PC-9 (cell line): ENCODE measurements at regions not wholly inside any gene's neighbourhood (a gene's known extent, or its start where the extent isn't known, plus 50 kb on each side); places are given as distances from the start of the nearest gene placed in this dataset.

Source experiments
- BruUV-seq: library from RNA; stranded (reverse); fragments of 400-500 nt; replicated peaks from 2 replicates; lab custom pipeline; 2021; lab: Mats Ljungman, UMichigan
- CTCF ChIA-PET: fragments of 300-600 bp; sonication (Branson Sonifier 250); formaldehyde crosslinking; loops from one replicate; lab custom pipeline; 2022; ENCODE audit warnings: antibody characterized with exemption; lab: Charles Lee
- POLR2A ChIA-PET: fragments of 300-600 bp; sonication (Branson Sonifier 250); formaldehyde crosslinking; loops from one replicate; lab custom pipeline; 2022; ENCODE audit warnings: antibody characterized with exemption; ENCODE audit not compliant: unreplicated experiment; lab: Charles Lee
- DNase-seq, 2 experiments: peaks; one replicate each; pipeline versions ENCODE4 v3.0.0 to v3.0.0-alpha.2; 2015 to 2022; ENCODE audit warnings: mixed read lengths in 1 of 2
- H2AFZ ChIP-seq: fragments of 200-600 bp; sonication (generic); 2 replicates; pipeline ENCODE4 v1.8.1; 2017; ENCODE audit warnings: antibody characterized with exemption
- H3F3A ChIP-seq: fragments of 200-600 bp; sonication (generic); 2 replicates; pipeline ENCODE4 v1.8.1; 2017; ENCODE audit warnings: antibody characterized with exemption, mild to moderate bottlenecking, low read depth; ENCODE audit not compliant: insufficient read depth
- H3K27ac ChIP-seq: fragments of 200-600 bp; sonication (generic); 2 replicates; pipeline ENCODE4 v1.6.1; 2016; ENCODE audit warnings: mixed run types
- H3K27me3 ChIP-seq: fragments of 200-600 bp; sonication (generic); 2 replicates; pipeline ENCODE4 v1.6.1; 2016; ENCODE audit warnings: low read depth, mixed run types; ENCODE audit not compliant: insufficient read depth
- H3K36me3 ChIP-seq: fragments of 200-600 bp; sonication (generic); 2 replicates; pipeline ENCODE4 v1.6.1; 2016; ENCODE audit warnings: low read depth, mixed run types
- H3K4me1 ChIP-seq: fragments of 200-600 bp; sonication (generic); replicated peaks from 2 replicates; pipeline ENCODE4 v1.6.1; 2016; ENCODE audit warnings: mixed run types; ENCODE audit not compliant: insufficient read depth
- H3K4me2 ChIP-seq: fragments of 200-600 bp; sonication (generic); 2 replicates; pipeline ENCODE4 v1.6.1; 2017; ENCODE audit warnings: mixed run types
- H3K4me3 ChIP-seq: fragments of 200-600 bp; sonication (generic); 2 replicates; pipeline ENCODE4 v1.6.1; 2016; ENCODE audit warnings: mixed run types
- H3K79me2 ChIP-seq: fragments of 200-600 bp; sonication (generic); 2 replicates; pipeline ENCODE4 v1.6.1; 2017; ENCODE audit warnings: low read depth, mixed run types
- H3K9me2 ChIP-seq: fragments of 200-600 bp; sonication (generic); 2 replicates; pipeline ENCODE4 v1.8.1; 2017; ENCODE audit warnings: mild to moderate bottlenecking; ENCODE audit not compliant: insufficient read depth
- H3K9me3 ChIP-seq: fragments of 200-600 bp; sonication (generic); 2 replicates; pipeline ENCODE4 v1.8.1; 2016; ENCODE audit warnings: low read depth; ENCODE audit not compliant: insufficient read depth
- H4K20me1 ChIP-seq: fragments of 200-600 bp; sonication (generic); 2 replicates; pipeline ENCODE4 v1.8.1; 2017; ENCODE audit not compliant: insufficient read depth
- CTCF ChIP-seq: fragments of 200-600 bp; sonication (generic); conservative IDR thresholded peaks from 2 replicates; pipeline ENCODE4 v1.6.1; 2017; ENCODE audit warnings: mixed run types, antibody characterized with exemption, mild to moderate bottlenecking, moderate library complexity
- EZH2 ChIP-seq: fragments of 200-600 bp; sonication (generic); IDR thresholded peaks from 2 replicates; pipeline ENCODE4 v1.8.0; 2017; ENCODE audit warnings: antibody characterized with exemption, low read depth
- intact Hi-C: fragments of 100-400 bp; cut with micrococcal nuclease; formaldehyde crosslinking; loops from one replicate; pipeline ENCODE4 v1.10.0; 2022; ENCODE audit not compliant: unreplicated experiment

- Histone ChIP-seq H3K27ac (no peak overlapping the region), H3K9me2 (no peaks in the 10 kb centered on the region; the same call in 1 of the 2 replicates), H3K9me3 (no peaks in the 10 kb centered on the region; the same call in 1 of the 2 replicates), H3K36me3 (no peaks in the 10 kb centered on the region), H3K4me1 (no peaks in the 10 kb centered on the region), H3K79me2 (no peaks in the 10 kb centered on the region), H4K20me1 (no peaks in the 10 kb centered on the region), H3K4me3 (no peak overlapping the region), H3F3A (no peaks in the 10 kb centered on the region), H3K4me2 (no peak overlapping the region), H2AFZ (no peak overlapping the region), H3K27me3 (no peaks in the 10 kb centered on the region)
- BruUV-seq: no TSS peak
- no peak for DNase-seq
- intact Hi-C loops: no loop called here
- ChIA-PET POLR2A (no interaction called here), CTCF (no interaction called here)
- TF ChIP-seq CTCF (no peak), EZH2 (no peak)
These were observed 137.5 kb downstream of the ZNF365 start for GRCh38 chr10:62511656-62512055.

DNA sequence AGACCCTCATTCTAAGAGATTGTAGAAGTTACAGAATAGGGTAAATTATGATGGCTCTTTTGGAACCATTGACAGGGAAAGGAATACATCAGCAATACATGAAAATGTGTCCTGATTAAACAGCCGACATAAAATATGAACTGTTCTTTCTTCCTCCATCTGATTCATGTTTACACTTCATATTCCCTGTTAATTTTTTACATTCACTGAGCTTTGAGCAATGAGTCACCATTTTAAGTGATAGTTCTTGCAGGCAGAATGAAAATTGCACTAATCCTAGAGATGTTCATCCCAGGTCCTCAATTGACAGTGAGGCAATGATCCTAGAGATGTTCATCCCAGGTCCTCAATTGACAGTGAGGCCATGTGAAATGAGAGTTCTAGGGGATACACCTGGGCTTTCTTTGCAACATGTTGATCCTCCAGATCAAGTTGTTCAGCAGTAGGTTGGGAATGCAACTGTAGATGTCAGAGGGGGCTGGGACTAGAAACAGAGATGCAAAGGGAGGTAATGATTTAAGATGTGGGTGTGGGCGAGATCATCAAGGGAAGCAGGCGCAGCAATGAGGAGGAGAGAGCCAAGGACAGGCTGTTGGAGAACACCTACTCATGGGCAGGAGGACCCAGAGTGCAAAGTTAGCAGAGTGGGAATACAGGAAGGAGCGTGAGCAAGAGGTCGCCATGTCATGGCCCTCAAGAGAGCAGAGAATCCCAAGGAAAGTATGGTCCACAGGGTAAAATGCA is 138.7 kb downstream of the ZNF365 start:
- intact Hi-C loops: no loop called here

GRCh38 chr10:62514079-62514693 is 140.0 kb downstream of the ZNF365 start:
- Histone ChIP-seq H3K9me2 (no peaks in the 10 kb centered on the region; the same call in 1 of the 2 replicates), H4K20me1 (no peaks in the 10 kb centered on the region), H3K27ac (no peak overlapping the region), H3K4me1 (no peaks in the 10 kb centered on the region), H3K4me2 (no peak overlapping the region), H3K79me2 (no peaks in the 10 kb centered on the region), H3F3A (no peaks in the 10 kb centered on the region), H2AFZ (no peak overlapping the region), H3K4me3 (no peak overlapping the region), H3K9me3 (no peaks in the 10 kb centered on the region; the same call in 1 of the 2 replicates), H3K27me3 (no peaks in the 10 kb centered on the region), H3K36me3 (no peaks in the 10 kb centered on the region)
- TF ChIP-seq CTCF: no peak
- TF ChIP-seq EZH2: no peak
- POLR2A ChIA-PET: no interaction called here
- no peak for DNase-seq
- no TSS peak for BruUV-seq
- CTCF ChIA-PET: no interaction called here
- intact Hi-C loops: no loop called here

More for the DNA sequence above, 138.7 kb downstream of the ZNF365 start:
- Histone ChIP-seq H3K27ac (no peak overlapping the region), H3K9me2 (no peaks in the 10 kb centered on the region; the same call in 1 of the 2 replicates), H3K79me2 (no peaks in the 10 kb centered on the region), H3F3A (no peaks in the 10 kb centered on the region), H3K4me2 (no peak overlapping the region), H3K36me3 (no peaks in the 10 kb centered on the region), H2AFZ (no peak overlapping the region), H3K4me3 (no peak overlapping the region), H3K27me3 (no peaks in the 10 kb centered on the region), H4K20me1 (no peaks in the 10 kb centered on the region), H3K9me3 (no peaks in the 10 kb centered on the region; the same call in 1 of the 2 replicates), H3K4me1 (no peaks in the 10 kb centered on the region)
- BruUV-seq: no TSS peak
- ChIA-PET CTCF (no interaction called here), POLR2A (no interaction called here)
- no peak for DNase-seq
- TF ChIP-seq CTCF (no peak), EZH2 (no peak)
